IMR-90 (cell line): ENCODE measurements at regions not wholly inside any gene's neighbourhood (a gene's known extent, or its start where the extent isn't known, plus 50 kb on each side); places are given as distances from the start of the nearest gene placed in this dataset.

Experiments
- ATAC-seq: fragments of 200-7000 bp; cut with Tn5 transposase; 2 replicates; pipeline ENCODE4 v1.9.1; 2020; ENCODE audit warnings: low read depth, mild to moderate bottlenecking, moderate library complexity
- BruUV-seq: library from RNA; stranded (reverse); fragments of 400-500 nt; replicated peaks from 2 replicates; lab custom pipeline; 2021; lab: Mats Ljungman, UMichigan
- CTCF ChIA-PET: fragments of 300-600 bp; formaldehyde crosslinking; extraction: SDS; loops from one replicate; lab custom pipeline; 2021; ENCODE audit warnings: antibody characterized with exemption; lab: Yijun Ruan, JAX
- POLR2A ChIA-PET: fragments of 300-600 bp; sonication (Branson Sonifier 250); formaldehyde crosslinking; loops from one replicate; lab custom pipeline; 2022; ENCODE audit warnings: antibody characterized with exemption; ENCODE audit not compliant: unreplicated experiment; lab: Charles Lee
- DNase-seq: peaks from one replicate; pipeline ENCODE4 v3.0.0; 2013
- H2AFZ ChIP-seq: replicated peaks from 2 replicates; pipeline ENCODE3; 2013; ENCODE audit warnings: low read length, mild to moderate bottlenecking; ENCODE audit not compliant: poor library complexity
- H2AK5ac ChIP-seq: 2 replicates; pipeline ENCODE4 v1.6.1; 2013; ENCODE audit warnings: low read depth, low read length, inconsistent platforms
- H2AK9ac ChIP-seq: replicated peaks from 2 replicates; pipeline ENCODE3; 2013; ENCODE audit warnings: mild to moderate bottlenecking, low read depth, low read length, moderate library complexity; ENCODE audit not compliant: poor library complexity
- H2BK120ac ChIP-seq: 2 replicates; pipeline ENCODE4 v1.6.1; 2013; ENCODE audit warnings: low read depth, low read length, inconsistent platforms
- H2BK15ac ChIP-seq: 3 replicates; pipeline ENCODE4 v1.6.1; 2013; ENCODE audit warnings: low read depth, low read length, inconsistent platforms
- H2BK20ac ChIP-seq: 2 replicates; pipeline ENCODE4 v1.6.1; 2013; ENCODE audit warnings: low read depth, mild to moderate bottlenecking, inconsistent platforms, low read length, moderate library complexity
- H2BK5ac ChIP-seq: 2 replicates; pipeline ENCODE4 v1.6.1; 2013; ENCODE audit warnings: mild to moderate bottlenecking, low read depth, low read length, inconsistent platforms; ENCODE audit not compliant: poor library complexity, severe bottlenecking
- H3K14ac ChIP-seq: replicated peaks from 2 replicates; pipeline ENCODE4 v1.6.1; 2013; ENCODE audit warnings: low read depth, low read length, inconsistent platforms
- H3K18ac ChIP-seq: 2 replicates; pipeline ENCODE4 v1.6.1; 2013; ENCODE audit warnings: low read depth, low read length, control low read depth
- H3K23ac ChIP-seq: 2 replicates; pipeline ENCODE4 v1.6.1; 2013; ENCODE audit warnings: low read depth, low read length, inconsistent platforms
- H3K27ac ChIP-seq: 2 replicates; pipeline ENCODE4 v1.5.1; 2013; ENCODE audit warnings: mild to moderate bottlenecking, control low read depth, low read length; ENCODE audit not compliant: insufficient read depth
- H3K27me3 ChIP-seq: 2 replicates; pipeline ENCODE4 v1.6.1; 2013; ENCODE audit warnings: low read length; ENCODE audit not compliant: control insufficient read depth, insufficient read depth
- H3K36me3 ChIP-seq: 2 replicates; pipeline ENCODE4 v1.6.1; 2013; ENCODE audit warnings: low read length, mixed read lengths; ENCODE audit not compliant: control insufficient read depth, insufficient read depth
- H3K4ac ChIP-seq: 2 replicates; pipeline ENCODE4 v1.6.1; 2013; ENCODE audit warnings: low read depth, low read length, inconsistent platforms
- H3K4me1 ChIP-seq: 2 replicates; pipeline ENCODE4 v1.6.1; 2013; ENCODE audit warnings: low read length, mixed read lengths; ENCODE audit not compliant: control insufficient read depth, insufficient read depth
- H3K4me2 ChIP-seq: 2 replicates; pipeline ENCODE4 v1.6.1; 2013; ENCODE audit warnings: low read depth, mild to moderate bottlenecking, control low read depth, low read length, moderate library complexity
- H3K4me3 ChIP-seq: 2 replicates; pipeline ENCODE4 v1.5.1; 2013; ENCODE audit warnings: low read depth, mild to moderate bottlenecking, control low read depth, low read length, moderate library complexity; ENCODE audit not compliant: insufficient read depth
- H3K56ac ChIP-seq: 2 replicates; pipeline ENCODE4 v1.6.1; 2013; ENCODE audit warnings: low read length, inconsistent platforms; ENCODE audit not compliant: insufficient read depth; ENCODE audit errors: extremely low read depth
- H3K79me1 ChIP-seq, 2 experiments: 2 replicates each; pipeline ENCODE4 v1.6.1; 2013; ENCODE audit warnings: low read length in 2 of 2, inconsistent platforms in 1 of 2, low read depth in 1 of 2
- H3K9ac ChIP-seq: 2 replicates; pipeline ENCODE4 v1.6.1; 2013; ENCODE audit warnings: low read depth, low read length, control low read depth
- H3K9me1 ChIP-seq: 2 replicates; pipeline ENCODE4 v1.6.1; 2013; ENCODE audit warnings: low read length, inconsistent platforms; ENCODE audit not compliant: insufficient read depth
- H3K9me3 ChIP-seq: 2 replicates; pipeline ENCODE4 v1.6.1; 2013; ENCODE audit warnings: low read length; ENCODE audit not compliant: control insufficient read depth, insufficient read depth
- H4K20me1 ChIP-seq: 2 replicates; pipeline ENCODE4 v1.6.1; 2013; ENCODE audit warnings: low read length, inconsistent platforms; ENCODE audit not compliant: insufficient read depth
- H4K5ac ChIP-seq: 2 replicates; pipeline ENCODE4 v1.6.1; 2013; ENCODE audit warnings: mild to moderate bottlenecking, low read depth, low read length, control low read depth
- H4K8ac ChIP-seq, 2 experiments: 2 replicates each; pipeline ENCODE4 v1.6.1; 2013; ENCODE audit warnings: low read depth in 2 of 2, low read length in 2 of 2, control low read depth in 1 of 2, inconsistent platforms in 1 of 2
- H4K91ac ChIP-seq: 2 replicates; pipeline ENCODE4 v1.6.1; 2013; ENCODE audit warnings: low read depth, low read length, inconsistent platforms; ENCODE audit not compliant: insufficient read depth
- BHLHE40 ChIP-seq: fragments of 150-350 bp; IDR thresholded peaks from 2 replicates; pipeline ENCODE4 v1.6.1; 2016; ENCODE audit warnings: mild to moderate bottlenecking, low read depth, low read length
- CTCF ChIP-seq: conservative IDR thresholded peaks from 2 replicates; pipeline ENCODE4 v1.5.1; 2012; ENCODE audit warnings: mild to moderate bottlenecking, low read depth, low read length, improper control_type of control experiment
- FOS ChIP-seq: fragments of 150-350 bp; IDR thresholded peaks from 2 replicates; pipeline ENCODE4 v1.6.1; 2016; ENCODE audit warnings: low read depth, low read length
- MAFK ChIP-seq: IDR thresholded peaks from 2 replicates; pipeline ENCODE4 v1.6.1; 2012; ENCODE audit warnings: low read depth, low read length, improper control_type of control experiment
- MAZ ChIP-seq: IDR thresholded peaks from 2 replicates; pipeline ENCODE4 v1.6.1; 2012; ENCODE audit warnings: low read depth, mild to moderate bottlenecking, low read length, improper control_type of control experiment, moderate library complexity, borderline replicate concordance
- NFE2L2 ChIP-seq: fragments of 150-350 bp; IDR thresholded peaks from 2 replicates; pipeline ENCODE4 v1.6.1; 2016; ENCODE audit warnings: low read depth, mild to moderate bottlenecking, low read length
- POLR2A ChIP-seq: IDR thresholded peaks from 2 replicates; pipeline ENCODE4 v1.6.1; 2012; ENCODE audit warnings: mild to moderate bottlenecking, low read depth, low read length
- RCOR1 ChIP-seq: IDR thresholded peaks from 2 replicates; pipeline ENCODE4 v1.6.1; 2012; ENCODE audit warnings: mild to moderate bottlenecking, low read length, improper control_type of control experiment; ENCODE audit not compliant: insufficient replicate concordance
- USF2 ChIP-seq: fragments of 150-350 bp; IDR thresholded peaks from 2 replicates; pipeline ENCODE4 v1.6.1; 2017; ENCODE audit warnings: mild to moderate bottlenecking, antibody characterized with exemption, low read length, low read depth
- WGBS, 2 experiments: methylation state at CpG; one replicate each; pipeline versions ENCODE4 v1.1.5 to v1.1.7; 2013; ENCODE audit warnings: missing lambda C conversion rate in 2 of 2; ENCODE audit not compliant: insufficient read length in 1 of 2; ENCODE audit errors: extremely low coverage in 2 of 2; 5-methylcytosine and 5-hydroxymethylcytosine counted together
- dilution Hi-C: fragments of 300-500 bp; cut with HindIII; formaldehyde crosslinking; loops from one replicate; pipeline ENCODE4 v1.14.3; 2018; ENCODE audit warnings: low sequenced_read_pairs; ENCODE audit not compliant: unreplicated experiment
- in situ Hi-C: fragments of 300-500 bp; cut with MboI; formaldehyde crosslinking; loops from 3 replicates; pipeline ENCODE4 v1.14.3; 2019; ENCODE audit warnings: low sequenced_read_pairs, inconsistent platforms, mixed read lengths
- intact Hi-C: fragments of 100-400 bp; cut with micrococcal nuclease; formaldehyde crosslinking; loops from 2 replicates; pipeline ENCODE4 v1.10.0; 2022
- TF ChIP-seq, protein P1 (sequence below): fragments of 150-350 bp; IDR thresholded peaks from 2 replicates; pipeline ENCODE4 v1.6.1; 2016; ENCODE audit warnings: low read depth, mild to moderate bottlenecking, low read length, moderate library complexity, borderline replicate concordance

DNA sequence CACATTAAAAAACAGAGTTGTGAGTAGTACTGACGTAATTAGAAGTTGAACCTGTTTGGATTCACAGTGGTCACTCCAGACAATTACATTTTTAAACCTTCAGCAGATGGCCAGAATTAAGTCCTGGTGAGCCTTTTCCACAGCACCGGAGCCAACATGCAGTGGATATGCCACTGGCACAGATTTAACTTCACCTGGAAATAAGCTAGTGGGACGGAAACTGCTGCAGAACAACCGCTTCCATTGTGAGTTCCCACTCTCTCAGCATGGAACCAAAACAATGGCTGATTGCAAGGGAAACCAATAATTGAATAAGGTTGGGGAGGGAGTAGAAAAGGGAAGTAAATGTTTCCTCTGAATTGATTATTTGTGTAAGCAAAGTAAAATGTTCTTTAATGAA lies 515.1 kb downstream of the STK39 start:
- dilution Hi-C loops (no loop called here), intact Hi-C loops (no loop called here), in situ Hi-C loops (no loop called here)
- Histone ChIP-seq H3K4me3 (no peak overlapping the region), H3K9me3 (no peaks in the 10 kb centered on the region), H3K14ac (no peak overlapping the region), H2BK120ac (no peak overlapping the region), H2AK5ac (no peak overlapping the region), H2AK9ac (no peak overlapping the region), H3K23ac (no peak overlapping the region), H3K56ac (no peak overlapping the region), H3K9me1 (no peaks in the 10 kb centered on the region), H3K79me1 (no peaks in the 10 kb centered on the region), H2BK5ac (no peak overlapping the region), H2AFZ (no peak overlapping the region), H3K18ac (no peak overlapping the region), H3K36me3 (no peaks in the 10 kb centered on the region), H3K27me3 (no peaks in the 10 kb centered on the region), H3K9ac (no peak overlapping the region), H3K4ac (no peak overlapping the region), H4K91ac (no peak overlapping the region), H2BK15ac (no peak overlapping the region), H3K27ac (no peak overlapping the region), H3K4me2 (no peak overlapping the region), H2BK20ac (no peak overlapping the region), H3K4me1 (no peaks in the 10 kb centered on the region), H4K8ac (no peak overlapping the region), H4K5ac (no peak overlapping the region), H4K20me1 (no peaks in the 10 kb centered on the region)
- 43% methylated on average over 1 of the region's 4 CpGs; no CpG with 5 or more reads in 1 of the 2 experiments for WGBS, 2 experiments
- ATAC-seq (no peak), DNase-seq (no peak)
- TF ChIP-seq BHLHE40 (no peak), POLR2A (no peak), CTCF (no peak), RCOR1 (no peak), NFE2L2 (no peak), USF2 (no peak), MAZ (no peak), MAFK (no peak), FOS (no peak)
- TF ChIP-seq, protein P1, sequence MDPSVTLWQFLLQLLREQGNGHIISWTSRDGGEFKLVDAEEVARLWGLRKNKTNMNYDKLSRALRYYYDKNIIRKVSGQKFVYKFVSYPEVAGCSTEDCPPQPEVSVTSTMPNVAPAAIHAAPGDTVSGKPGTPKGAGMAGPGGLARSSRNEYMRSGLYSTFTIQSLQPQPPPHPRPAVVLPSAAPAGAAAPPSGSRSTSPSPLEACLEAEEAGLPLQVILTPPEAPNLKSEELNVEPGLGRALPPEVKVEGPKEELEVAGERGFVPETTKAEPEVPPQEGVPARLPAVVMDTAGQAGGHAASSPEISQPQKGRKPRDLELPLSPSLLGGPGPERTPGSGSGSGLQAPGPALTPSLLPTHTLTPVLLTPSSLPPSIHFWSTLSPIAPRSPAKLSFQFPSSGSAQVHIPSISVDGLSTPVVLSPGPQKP = no peak
- ChIA-PET CTCF (no interaction called here), POLR2A (no interaction called here)
- BruUV-seq = no TSS peak
